Cerebellar cortex (tissue), 1 donor: ENCODE measurements at regions not wholly inside any gene's neighbourhood (a gene's known extent, or its start where the extent isn't known, plus 50 kb on each side); places are given as distances from the start of the nearest gene placed in this dataset.

Source experiments
- DNase-seq: peaks from one replicate; pipeline ENCODE4 v3.0.0-alpha.2; 2015; ENCODE audit warnings: low spot score

DNA sequence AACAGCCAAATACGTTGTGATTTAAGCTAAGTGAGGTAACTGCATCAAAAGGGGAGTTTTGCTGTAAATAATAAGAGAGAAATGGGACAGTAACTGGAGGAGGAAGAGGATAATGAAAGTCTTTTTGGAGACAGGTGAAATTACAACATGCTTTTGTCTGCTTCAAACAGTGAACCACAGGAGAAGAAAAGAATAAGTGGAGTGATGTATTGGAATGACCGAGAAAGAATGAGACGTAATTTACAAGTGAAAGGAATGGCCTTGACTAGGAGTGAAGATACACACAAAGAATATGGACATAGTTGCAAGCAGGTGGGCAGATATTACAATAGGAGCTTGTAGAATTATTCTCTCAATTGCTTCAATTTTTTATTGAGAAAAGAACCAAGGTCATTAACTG lies 550.8 kb downstream of the DIPK2A start:
- no peak for DNase-seq

DNA sequence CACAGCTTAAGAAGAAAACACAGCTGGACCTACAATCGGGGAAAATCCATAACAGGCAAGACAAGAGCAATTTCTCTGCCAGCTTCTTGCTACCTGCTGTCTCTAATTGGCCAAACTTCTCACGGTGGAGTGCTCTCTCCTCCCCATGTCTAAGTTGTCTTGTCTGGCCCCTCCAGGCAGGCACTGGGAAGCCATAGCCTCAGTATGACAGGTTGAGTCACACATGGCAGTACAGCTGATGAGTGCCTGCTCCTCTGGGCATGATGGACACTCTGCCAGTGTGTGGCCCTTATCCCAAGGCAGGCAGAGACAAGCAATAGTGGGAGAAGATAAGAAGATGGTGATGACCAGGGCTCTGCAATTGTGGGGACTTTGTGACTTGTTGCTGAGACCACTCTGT lies 551.8 kb downstream of the DIPK2A start:
- DNase-seq, result no peak

DNA sequence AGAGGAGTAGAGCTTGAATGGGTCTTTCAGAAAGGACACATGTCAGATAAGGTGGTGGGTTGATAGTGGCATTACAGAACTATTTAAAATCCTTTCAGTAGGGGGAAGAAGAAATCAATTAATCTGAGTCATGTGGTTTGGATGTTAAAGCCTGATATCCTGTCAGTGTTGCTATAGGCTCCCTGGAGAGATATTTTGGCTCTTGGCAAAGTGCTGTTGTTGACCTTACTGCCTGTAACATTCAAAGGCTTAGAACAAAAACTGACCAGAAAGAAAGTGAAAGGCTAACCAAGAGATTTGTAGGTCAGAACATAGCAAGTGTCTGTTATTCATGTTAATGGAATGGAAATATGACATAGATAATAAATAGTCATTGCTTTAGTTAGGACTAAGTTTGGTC lies 552.9 kb downstream of the DIPK2A start:
- DNase-seq, result no peak

DNA sequence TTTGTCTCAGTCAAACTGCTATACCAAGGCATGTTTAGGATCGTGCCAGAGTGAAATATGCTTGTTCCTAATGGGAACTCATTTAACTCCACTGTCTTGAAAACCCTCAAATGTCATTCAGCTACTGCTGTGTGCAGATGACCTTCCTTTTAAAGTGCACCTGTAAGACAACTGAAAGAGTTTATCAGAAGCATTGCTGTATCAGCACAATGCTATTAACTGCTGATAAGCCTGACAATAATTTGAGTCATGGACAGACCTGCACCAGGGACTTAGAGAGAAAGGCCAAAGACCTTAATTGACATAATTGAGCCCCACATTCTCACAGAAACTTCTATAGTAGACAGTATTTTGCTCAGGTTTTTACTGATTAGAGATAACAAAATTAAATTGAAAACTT lies 557.9 kb downstream of the DIPK2A start:
- no peak for DNase-seq

DNA sequence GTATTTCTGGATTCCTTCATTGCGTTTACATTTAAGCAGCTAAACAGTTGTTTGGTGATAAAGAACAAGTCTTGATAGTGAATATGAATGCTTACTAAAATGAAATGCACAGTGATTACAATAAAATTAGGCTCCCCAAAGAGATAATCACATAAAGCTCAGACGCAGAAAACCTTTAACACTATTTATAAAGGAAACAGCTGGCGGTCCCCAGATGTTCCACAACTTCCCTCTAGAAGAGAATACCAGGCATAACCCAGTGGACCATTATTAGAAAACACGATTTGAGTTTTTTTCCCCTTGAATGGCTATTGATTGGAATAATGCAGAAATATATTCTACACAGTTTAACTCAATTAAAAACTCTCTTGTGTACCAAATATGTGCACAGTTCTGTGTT lies 573.2 kb downstream of the DIPK2A start:
- DNase-seq, result no peak

DNA sequence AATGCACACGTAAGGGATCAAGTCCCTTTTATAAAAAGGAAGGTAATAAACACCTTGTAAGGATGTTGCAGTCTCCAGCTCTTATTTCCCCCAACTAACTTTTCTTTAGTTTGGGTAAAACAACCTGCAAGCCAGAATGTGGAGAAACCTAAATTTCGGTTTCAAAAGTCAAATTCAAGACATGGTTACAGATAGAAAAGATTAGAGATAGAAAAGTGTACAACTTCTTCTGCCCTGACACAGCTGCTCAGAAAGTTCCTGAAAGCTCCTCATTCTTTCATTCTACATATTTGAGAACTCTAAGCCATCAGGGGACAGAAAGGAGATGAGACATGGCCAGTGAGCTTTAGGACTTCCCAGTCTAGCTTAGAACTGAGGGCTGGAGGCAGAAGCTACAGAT lies 574.9 kb downstream of the DIPK2A start:
- DNase-seq, result no peak

DNA sequence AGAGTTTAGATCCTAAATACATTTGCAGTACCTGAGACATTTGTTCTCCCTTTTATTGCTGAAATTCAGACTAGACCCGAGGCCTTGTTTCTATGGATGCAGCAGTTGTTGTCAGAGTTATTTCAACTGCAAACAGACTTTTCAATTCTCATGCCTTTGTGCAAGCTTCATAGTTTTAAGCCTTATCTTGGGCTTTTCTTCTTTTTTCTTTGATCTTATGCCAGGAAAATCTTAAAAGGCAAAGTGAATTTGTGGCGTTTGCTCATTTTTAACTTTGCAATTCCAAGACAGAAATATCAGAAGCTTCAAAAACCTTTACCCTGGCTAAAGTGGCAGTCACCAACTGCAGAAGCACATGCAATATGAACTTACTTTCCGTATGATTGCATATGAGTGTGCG lies 576.7 kb downstream of the DIPK2A start:
- no peak for DNase-seq

DNA sequence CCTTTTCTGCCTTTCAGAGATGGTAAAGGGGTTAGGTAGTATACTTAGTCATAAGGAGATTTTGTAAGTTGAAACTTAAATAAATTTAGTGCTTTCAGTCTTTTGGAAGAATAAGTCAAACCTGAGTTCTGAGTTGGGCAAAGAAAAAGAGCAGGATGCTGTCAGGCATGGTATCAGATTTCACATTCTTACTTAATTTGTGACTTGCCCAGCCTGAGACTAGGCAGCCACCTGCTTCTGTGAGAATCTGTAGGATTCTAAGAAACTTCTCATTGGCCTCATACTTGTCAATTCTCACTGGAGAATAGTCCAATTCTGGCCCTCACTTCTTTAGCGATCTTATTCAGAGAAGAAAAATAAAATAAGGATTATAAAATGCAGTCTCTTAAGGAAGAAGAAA lies 577.5 kb downstream of the DIPK2A start:
- no peak for DNase-seq

DNA sequence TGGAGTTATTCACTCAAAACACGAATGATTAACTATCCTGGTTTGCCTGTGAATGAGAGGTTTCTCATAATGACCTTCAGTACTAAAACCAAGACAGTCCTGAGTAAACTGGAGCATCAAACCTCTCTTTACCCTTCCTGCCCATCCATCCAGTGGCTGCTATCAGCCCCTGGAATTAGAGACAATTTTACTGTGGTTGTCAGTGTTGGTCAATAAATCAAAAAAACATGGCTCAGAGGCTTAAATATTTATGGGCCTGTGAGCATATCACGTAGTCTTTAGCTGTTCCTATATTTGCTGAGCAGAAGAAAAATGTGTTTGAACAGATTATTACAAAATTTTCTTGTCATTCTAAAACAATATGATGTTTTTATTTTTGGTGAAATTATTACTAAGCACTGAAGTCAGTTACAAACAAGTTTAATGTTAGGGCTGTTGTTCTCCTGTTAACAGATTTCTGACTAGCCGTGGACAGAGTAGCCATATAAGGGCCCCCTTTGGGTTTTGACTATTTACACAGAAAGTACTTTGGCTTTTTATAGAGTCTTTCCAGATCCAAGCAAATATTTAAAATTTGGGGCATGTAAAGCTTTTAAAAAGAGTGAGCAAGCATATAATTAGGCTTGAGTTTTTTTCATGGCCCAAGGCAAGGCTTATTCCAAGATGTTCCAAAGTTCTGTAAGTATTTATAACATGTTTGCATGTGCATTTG lies 580.9 kb downstream of the DIPK2A start:
- DNase-seq, result no peak

DNA sequence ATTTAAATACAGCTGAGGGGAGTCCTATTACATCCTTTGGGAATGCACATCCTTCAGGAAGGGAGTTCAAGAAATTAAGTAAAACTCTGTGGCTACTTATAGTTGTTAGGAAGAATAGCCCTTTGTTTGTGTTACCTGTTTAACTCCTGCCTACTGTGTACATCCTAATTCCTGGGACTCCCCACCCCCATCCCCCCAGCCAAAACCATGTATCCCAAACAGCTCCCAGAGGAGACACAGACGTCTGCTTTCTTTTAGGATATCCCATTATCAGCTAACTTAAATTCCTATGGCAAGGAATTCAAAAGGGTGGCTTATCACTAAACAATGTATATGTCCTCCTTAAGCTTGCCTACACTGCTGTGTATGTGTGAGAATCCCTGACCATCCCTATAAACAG lies 581.7 kb downstream of the DIPK2A start:
- no peak for DNase-seq

DNA sequence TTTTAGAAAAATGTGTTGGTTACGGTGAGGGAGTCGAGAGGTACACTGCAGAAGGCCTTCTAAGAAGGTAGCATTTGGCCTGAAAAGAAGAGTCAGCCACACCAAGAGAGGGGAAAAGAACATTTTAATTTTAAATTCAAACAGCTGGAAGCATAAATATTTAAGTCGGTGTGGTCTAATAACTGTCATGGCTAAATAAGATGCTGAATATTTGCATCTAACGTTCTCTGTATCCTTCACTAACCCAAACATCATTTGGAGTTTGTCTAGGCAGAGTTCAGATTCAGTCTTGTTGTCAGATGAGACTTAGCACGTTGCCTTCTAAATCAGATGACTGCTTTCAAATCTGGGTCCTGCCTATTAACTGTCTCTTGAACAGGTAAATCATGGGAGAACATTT lies 583.3 kb downstream of the DIPK2A start:
- no peak for DNase-seq

DNA sequence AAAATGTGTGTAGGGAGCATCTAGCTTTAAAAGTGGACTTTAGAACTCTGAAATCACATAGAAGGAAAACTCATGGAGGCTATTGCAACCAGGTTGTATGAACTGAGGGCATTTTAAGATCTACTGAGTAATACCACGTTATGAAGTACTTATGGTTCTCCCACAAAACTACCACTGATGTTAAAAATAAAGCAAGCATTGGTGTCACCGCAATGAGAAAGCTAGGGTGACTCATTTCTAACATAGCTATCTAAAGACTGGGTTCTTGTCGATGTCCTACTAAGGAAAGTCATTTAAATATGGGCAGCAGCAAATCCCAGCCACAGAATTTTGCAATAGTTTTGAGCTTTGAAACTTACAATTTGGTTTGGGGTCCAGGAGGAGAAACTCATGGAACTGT lies 584.8 kb downstream of the DIPK2A start:
- DNase-seq, result no peak

DNA sequence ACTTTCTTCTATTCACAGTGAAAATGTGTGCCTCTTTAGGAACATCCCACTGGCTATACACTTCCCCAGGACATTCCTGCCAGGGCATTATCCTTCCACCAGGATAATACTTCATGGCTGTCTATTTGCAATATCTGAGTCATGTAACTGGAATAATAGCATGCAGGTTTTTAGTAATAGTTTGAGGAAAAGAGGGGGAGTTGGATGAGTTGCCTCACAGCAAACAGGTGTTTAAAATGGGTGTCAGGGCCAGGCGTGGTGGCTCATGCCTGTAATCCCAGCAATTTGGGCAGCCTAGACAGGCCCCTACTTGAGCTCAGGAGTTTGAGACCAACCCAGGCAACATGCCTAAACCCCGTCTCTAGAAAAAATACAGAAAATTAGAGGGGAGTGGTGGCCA lies 585.9 kb downstream of the DIPK2A start:
- no peak for DNase-seq

DNA sequence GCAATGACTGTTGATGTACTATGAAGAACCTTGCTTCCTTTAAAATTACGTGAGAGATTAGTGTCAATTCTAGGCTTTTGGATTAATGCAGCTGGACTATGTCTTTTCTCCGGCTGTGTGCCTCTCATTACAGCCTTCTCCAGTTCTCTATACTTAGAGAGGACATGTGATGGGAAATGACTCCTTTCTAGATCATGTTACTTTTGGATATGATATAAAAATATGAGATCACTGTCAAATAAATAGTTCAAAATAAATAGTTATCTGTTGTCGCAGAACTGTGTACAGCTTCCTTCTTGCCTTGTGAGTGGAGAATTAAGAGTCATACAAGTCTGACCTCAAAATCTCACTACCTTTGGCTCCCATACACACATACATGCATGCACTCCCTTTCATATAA lies 592.4 kb downstream of the DIPK2A start:
- DNase-seq, result no peak

DNA sequence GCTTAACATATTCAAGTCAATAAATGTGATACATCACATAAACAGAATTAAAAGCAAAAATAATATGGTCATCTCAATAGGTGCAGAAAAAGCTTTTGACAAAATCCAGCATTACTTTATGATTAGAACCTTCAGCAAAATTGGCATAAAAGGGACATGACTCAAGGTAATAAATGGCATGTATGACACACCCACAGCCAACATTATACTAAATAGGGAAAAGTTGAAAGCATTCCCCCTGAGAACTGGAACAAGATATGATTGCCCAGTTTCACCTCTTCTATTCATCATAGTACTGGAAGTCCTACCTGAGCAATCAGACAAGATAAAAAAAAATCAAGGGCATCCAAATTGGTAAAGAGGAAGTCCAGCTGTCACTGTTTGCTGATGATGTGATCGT lies 594.7 kb downstream of the DIPK2A start:
- DNase-seq, result no peak

DNA sequence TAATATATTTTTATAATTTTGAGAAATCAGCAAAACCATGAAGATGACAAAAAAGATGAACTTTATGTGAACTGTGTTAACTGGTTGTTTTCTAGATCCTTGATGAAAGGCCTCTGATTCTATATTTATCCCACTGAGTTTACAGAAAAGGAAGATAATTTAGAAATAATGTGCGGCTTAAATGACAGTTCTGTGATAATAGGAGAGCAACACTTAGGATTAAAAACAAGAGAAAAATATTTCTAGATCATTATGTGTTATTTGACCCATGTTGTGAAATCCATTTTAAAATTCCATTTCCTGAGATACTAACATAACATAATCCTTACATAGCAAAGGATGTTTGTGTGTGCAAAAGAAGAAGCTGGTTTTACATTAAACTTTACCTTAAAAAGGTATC lies 598.0 kb downstream of the DIPK2A start:
- no peak for DNase-seq

DNA sequence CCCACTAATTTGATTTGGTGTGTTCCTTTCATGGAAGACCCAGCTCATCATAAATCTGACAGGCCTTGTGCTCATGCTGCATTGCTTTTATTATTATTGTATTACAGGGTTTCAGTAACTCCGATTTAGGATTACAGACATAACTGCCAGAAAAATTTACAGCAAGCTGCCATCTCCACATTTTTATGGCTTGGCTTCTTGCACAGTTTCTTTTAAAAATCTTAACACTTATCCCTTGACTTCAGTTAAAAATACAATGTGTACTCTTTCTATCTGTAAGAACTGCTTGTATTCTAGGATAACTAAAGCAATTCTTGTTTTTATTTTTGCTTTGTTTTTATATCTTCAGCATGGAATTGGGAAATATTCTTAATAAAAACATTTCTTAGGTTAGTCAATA lies 612.2 kb downstream of the DIPK2A start:
- no peak for DNase-seq

DNA sequence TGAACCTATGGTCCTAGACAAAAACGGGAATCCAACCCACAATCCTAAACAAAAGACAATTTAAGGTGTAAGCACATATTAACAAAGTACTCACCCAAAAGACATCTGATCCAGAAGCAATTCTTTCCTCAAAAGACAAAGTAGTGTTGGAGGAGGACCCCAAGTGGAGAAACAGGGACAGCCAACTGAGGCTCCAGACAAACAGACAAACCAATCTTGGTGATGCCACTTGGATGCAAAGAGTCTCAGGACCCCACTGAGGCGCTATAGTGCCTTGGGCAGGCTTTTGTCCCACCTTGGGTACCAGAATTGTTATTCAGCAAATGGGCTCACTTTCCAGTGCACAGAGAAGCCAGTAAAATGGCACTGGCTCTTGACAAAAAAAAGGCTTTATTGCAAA lies 613.8 kb downstream of the DIPK2A start:
- DNase-seq, result no peak

DNA sequence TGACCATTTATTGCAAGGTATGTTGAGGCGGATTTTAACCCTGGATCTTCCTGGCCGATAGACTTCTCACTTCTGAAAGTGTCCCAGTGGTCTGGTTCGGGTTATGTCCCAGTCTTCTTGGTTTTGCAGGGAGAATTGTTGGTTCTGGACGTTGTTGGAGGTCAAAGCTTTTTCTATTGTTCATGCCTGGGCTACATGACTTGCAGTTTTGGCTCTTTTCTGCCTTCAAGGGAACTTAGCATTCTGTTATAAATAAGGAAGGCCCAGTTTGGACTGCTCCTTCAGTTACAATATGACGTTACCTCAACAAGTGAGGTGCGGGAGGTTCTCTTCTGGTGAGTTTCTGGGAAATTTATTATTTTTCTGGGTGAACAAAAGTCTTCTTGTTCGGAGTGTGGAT lies 614.3 kb downstream of the DIPK2A start:
- no peak for DNase-seq

DNA sequence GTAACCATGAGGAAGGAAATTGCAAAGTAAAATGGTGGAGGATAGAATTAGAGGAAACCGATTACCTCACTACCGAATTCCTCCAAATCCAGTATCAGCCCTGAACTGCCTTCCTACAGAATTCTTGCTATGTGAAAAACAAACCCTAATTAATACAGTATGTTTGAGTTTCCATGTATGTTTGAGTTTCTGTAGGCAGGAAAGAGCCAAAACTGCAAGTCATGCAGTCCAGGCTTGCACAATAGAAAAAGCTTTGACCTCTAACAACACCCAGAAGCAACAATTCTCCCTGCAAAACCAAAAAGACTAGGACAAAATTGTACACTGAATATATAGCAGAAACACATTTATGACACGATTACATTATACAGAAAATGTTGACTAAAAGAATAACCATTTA lies 614.8 kb downstream of the DIPK2A start:
- no peak for DNase-seq

DNA sequence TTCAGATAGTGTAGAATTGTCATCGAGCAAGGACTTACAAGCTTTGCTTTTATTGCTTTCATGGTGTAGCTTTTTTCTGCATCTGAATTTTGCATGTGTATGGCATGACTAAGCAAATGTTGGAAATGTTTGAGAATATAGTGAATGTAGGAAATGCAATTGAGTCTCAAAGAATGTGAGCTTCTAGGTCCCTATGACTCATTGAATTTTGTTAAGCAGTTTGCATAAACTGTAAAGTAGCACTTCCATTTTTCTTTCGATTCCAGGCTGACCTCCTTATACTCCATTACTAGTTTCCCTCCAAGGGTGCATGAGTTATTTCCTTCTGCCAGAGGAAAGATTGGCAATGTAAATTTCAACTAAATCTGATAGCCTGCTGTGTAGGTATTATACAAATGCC lies 619.2 kb downstream of the DIPK2A start:
- peak; percentile 12 for DNase-seq

DNA sequence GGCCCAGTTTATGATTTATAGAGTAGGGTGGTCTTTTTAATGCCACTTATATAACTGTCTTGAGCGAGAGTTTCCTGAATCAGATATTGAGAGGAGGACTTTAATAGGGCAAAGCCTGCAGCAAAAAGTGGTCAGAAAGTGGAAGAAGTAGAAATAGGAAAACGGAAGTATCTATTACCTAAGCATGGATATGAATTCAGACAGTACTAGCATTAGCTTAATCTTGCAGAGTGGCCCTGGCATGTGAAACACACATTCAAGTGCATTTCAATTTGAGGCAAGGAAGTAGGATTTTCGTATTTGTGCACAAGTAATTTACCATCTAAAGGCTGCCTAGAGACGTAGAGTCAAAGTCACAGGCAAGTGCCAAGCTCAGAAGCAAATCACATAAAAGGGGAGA lies 622.3 kb downstream of the DIPK2A start:
- DNase-seq, result no peak

DNA sequence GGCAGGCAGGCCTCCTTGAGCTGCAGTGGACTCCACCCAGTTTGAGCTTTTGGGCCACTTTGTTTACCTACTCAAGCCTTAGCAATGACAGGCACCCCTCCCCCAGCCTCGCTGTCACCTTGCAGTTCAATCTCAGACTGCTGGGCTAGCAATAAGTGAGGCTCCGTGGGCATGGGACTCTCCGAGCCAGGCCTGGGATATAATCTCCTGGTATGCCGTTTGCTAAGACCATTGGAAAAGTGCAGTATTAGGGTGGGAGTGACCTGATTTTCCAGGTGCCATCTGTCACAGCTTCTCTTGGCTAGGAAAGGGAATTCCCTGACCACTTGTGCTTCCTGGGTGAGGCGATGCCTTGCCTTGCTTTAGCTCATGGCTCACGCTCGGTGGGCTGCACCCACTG lies 648.6 kb downstream of the DIPK2A start:
- peak; percentile 56 for DNase-seq

DNA sequence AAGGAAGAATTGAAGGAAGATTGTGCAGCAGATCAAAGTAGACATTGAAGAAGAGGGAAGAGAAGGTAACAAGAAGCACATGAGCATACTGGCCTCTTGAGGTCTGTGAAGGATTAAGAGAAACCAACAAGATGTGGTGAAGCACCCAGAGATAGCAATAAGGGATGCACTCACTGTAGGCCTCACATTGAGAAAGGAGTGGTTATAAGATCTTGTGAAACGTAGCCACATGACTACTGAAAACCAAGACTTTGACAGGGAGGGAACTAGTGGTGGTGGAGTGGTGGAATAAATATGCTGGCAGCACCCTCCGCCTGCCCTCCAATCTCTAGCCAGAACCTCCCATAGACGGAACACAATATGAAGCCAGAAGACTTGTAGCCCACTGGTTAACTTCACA lies 651.2 kb downstream of the DIPK2A start:
- DNase-seq, result no peak

DNA sequence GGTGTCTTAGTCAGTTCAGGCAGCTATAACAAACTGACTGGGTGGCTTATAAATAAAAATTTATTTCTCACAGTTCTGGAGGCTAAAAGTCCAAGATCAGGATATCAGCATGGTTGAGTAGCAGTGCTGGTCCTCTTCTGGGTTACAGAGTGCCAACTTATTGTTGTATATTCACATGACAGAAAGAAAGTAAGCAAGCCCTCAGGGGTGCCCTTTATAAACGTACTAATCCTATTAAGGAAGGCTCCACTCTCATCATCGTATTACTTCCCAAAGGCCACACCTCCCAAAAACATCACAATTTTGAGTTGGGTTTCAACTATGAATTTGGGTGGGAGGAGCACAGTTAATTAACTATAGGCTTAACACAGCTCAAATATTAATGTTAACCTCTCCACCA lies 653.0 kb downstream of the DIPK2A start:
- DNase-seq, result no peak
